ENCODE measurements at regions not wholly inside any gene's neighbourhood (a gene's known extent, or its start where the extent isn't known, plus 50 kb on each side); places are given as distances from the start of the nearest gene placed in this dataset.
"Not testable (repeated sequence)": the region's sequence is repeated elsewhere in the genome, so short reads cannot be mapped to it uniquely, and the experiment has no call there.

DNA sequence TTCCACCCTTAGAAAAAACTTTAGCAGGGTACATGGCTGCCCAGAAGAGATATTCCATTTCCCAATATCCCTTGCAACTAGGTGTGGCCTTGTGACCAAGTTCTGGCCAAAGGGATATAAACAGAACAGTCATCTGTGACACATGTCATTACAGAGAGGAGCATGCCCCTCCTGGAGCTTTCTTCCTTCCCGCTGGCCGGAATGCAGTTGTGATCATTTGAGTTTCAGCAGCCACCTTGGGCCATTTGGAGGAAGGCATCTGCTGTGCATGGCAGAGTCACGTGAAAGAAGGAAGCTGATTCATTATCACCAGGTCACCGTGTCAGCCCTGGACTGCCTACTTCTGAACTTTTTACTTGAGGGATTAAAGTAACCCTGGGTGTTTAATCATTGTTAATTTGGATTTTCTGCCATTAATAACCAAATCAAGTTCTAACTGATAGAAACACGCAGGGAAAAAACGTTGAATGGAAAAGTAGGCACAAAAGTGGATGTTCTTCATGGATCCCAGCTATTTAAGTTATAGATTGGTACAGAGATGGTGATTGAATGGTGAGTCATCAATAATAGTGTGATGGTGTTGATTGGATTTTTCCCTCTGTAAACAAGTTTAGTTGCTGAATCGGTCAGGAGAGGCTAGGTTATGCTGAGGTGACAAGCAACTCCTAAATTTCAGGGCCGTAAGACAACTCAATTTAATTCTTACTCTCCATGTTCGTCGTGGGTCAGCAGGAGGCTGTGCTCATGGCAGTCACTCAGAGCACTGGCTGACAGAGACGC, 80.7 kb upstream of the CCDC167 start:
- DNase-seq: no peak

DNA sequence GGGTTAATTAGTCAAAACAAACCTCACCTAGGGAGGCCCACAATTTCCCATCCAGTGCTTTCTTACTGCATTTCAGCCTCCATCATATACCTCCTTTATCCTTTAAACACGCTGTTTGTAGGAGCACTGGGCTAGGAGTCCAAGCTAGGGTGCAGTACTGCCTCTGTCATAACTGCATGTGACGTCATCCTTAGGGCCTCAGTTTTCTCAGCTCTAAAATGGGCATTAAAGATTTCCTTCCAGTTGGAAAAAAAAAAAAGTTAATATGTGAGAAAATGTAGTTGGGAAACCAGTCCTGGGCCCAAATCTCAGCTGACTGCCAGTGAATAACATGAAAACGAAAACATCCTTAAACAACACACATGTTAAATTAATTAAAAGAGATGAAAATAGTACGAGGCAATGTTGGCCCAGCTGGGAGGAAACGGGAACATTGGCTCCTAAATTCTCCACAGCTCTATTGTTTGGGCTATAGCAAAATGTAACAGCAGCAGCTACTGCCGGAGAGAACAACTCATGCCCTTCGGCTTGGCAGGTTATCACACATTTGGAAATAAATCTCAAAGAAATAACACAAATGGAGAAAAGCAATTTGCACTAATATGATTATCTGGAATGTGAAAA, 79.9 kb upstream of the CCDC167 start:
- DNase-seq: no peak

DNA sequence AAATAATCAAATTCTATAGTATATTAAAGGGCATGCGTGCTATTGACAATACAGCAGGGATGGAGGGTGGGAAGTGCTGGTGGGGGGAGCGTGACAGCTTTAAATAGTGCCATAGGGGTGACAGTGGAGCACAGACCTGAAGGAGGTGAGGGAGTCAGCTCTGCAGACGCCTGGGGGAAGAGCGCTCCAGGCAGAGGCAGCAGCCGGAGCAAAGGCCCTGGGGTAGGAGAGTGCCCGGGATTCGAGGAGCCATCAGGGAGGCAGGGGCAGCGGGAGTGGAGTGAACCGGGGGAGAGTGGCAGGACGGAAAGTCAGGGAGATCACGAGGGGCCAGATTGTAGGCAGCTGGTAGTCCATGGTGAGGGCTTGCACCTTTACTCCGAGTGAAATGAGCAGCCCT, 78.4 kb upstream of the CCDC167 start:
- DNase-seq: no peak

DNA sequence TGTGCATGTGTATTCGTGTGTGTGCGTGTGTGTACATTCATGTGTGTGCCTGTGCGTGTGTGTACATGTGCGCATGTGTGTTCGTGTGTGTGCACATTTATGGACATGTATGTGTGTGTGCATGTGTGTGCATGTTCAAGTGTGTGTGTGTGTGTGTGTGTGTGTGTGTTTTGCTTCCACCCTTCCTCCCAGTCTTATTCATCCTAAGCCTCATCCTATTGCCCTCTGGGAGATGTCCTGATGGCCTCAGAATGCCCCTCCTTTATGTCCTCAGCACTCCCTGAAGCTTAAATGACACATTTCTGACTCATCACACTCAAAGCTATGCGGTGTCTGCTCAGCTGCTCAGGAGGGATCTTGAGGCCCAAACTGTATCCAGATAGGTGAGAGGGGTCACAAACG, 76.6 kb upstream of the CCDC167 start:
- no peak for DNase-seq

DNA sequence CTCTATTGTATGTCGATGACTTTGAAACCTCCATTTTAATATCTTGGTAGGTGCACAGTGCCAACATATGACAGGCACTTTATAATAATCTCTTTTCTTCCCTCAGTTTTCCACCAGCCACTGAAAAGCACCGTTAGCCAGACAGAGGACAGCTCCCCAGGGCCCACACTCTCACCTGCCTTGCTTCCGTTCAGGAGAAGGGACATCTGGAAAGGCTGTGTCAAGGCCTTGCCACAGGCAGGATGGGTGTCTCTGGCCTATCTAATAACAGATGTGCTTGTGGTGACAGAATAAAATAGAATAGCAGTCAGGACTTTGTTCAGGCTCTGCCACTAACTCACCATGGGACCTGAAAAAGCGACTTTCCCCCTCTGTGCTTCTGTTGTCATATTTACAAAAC, 75.5 kb upstream of the CCDC167 start:
- no peak for DNase-seq

DNA sequence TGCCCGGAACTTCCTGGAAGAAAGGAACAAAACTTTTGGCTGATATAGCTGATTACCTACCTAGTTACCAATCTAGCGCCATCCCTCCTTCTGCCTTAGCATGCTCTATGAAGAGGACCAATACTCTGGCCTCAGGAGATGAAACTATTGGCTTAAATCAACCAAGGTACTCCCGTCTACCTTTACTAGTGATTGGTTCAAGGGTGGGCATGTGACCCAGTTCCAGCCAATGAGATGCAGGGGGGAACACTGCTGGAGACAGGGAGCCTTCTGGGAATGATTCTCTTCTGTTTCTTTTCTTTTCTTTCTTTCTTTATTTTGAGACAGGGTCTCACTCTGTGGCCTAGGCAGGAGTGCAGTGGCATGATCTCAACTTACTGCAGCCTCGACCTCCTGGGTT, 72.6 kb upstream of the CCDC167 start:
- DNase-seq: no peak

DNA sequence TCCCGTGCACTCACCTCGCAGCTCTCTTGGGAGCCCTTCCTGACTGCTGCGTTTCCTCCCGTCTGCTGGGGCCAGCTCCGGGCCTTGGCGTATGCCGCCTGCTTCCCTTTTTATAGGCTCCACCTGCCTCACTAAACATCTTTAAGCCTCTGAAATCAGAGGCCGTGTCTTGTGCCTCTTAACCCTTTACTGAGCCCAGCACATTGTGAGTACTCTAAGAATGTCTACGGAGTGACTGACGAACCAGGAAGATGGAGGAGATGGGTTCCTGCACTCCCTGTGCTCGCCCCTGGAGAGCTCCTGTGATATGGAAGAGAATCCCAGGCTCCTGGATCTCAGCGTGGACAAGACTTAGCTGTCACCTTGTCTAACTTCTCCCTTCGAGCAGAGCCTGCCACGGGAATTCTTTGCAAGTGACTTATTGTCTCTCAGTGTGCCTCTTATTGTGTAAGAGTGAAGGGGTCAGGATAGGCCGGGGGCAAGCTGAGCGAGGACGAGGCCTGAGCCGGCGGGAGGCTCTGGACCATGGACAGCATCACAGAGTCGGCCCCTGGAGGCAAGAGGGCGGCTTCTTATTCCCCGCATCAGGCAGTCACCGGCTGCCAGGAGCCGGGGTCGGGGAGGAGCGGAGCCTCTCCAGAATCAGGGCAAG, 70.9 kb upstream of the CCDC167 start:
- peak; percentile 37 for DNase-seq

DNA sequence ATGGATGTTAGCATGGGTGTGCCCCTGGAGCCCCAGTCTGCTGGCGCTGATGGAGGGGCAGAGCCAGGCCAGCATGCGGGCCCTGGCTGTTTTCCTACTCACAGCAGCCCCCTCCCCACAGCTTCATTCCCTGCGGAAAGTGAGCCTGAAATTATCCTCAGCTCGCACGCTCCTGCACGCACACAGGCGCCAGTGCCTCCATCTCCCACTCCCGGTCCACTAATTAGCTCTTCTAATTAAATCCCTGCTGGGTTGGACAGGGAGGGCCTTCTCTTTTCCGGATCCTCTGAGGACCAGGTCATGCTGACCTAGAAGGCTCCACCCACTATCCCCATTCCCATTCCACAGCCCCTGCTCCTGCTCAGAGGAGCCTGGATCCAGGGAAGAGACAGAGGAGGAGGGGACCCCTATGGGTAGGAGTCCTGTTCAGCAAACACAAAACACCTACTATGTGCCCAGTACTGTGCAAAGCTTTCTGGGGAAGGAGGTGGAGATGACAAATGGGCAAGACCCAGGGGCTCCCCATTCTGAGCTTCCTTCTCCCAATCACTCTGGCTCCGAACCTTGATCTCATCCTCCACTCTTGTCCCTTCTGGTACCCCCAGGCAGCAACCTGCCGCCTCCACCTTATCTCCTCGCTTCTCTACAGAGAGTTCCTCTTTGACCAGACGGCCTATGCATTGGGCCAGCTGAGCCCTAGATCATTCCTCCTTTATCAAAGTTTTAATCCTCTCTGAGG, 70.2 kb upstream of the CCDC167 start:
- DNase-seq: no peak

DNA sequence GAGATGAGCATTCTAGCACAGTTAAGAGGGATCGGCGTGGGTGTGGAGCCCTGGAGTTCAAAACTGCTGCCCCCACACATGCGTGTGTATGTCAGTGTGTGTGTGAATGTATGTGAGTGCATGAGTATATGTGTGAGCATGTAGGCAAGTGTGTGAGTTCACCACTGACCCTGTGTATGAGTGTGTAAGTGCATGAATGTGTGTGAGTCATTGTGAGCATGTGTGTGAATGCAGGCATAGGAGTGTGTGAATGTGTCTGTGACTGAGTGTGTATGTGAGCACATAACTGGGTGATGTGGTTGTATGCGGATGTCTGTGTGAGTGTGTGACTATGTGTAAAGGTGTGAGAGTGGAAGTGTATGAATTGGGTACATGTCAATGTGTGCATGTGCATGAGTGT, 69.6 kb upstream of the CCDC167 start:
- DNase-seq: no peak

DNA sequence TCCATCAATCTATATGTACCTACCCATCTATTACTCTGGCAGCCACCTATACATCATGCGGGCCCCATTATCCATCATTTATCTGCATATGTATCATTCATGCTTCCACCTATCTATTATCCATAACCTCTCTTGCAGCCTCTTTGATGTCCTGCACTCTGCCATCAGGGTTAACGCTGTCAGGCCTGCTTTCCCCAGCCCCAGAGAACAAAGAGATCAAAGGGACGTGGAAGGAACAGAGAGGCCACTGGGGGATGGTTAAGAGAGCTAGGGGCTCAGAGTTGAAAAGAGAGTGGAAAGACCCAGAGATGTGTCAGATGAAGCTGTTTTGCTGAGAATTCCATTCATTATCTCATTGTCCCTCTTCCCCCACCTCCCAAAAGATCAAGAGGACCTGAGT, 67.3 kb upstream of the CCDC167 start:
- DNase-seq: no peak

DNA sequence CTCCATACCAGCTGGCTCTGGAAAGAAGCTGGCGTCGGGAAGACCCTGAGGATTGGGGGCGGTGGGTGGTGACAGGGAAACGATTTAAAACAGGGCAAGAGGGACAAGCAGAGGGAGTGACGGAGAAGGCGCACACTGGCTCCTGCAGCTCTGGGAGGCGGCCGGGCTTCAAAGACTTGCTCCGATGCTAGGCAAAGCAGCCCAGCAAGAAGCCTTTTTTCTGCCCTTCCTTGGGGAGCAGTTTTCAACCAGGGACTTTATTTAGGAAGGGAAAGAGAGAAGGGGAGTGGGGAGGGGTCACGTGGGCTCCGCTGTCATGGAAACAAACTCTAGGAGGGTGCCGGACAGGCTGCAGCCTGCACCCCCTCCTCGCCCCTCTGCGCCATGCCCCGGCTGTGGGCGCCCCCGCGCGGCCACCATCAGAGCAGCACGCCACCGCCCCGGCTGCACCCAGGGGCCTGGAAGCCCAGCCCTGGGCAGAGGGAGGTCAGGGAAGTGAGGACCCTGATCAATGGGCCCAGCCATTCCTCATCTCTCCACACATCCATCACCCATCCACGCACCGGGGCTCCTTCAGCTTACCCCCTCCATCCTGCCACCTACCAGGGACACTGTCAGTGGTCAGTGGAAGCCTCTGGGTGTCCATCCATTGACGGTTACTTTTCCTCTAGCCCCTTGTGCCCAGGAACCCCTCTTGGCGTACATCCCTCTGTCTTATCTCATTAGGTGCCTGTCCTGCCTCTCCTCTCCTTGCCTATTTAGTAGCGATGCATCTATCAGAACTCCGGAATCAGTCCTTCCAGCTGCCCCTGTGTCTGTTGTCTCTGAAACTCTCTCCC, 66.6 kb upstream of the CCDC167 start:
- DNase-seq: peak; percentile 51

DNA sequence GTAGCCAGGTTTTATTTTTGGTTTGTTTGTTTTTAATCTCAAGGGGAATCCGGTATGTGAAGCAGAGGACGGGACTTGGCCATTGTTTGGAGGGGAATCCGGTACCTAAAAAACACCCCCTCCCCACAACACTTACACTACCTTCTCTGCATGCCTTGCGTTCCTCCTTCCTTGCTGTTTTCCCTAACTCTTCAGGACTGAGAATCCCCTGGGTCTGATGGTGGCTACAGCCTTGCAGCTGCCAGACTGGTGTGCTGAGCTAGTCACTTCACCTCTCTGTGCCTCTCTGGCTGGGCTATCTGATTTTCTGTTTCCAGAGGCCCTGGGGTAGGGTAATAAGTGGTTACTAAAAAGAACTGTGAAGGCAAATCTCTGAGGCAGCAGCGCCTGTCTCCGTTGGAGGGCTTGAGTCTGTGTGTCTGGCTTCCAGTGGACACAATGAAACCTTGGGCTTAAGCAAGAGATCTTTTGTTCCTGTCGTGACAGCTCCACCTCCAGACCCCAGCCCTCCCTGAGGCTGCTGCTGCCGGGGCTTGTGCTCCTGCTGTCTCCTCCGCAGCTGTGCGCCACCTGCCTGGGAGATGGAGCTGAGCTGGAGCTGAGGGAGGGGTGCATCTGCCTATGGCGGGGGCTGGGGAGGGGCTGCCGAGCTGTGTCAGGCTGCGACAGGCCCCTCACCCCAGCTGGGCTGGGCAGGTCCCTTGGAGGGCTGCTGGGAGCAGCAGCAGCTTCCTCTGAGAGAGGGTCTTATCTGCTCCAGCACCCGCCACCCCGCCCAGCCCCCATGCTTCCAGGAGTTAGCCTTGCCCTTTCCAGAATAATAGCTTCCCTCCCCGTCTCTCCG, 65.8 kb upstream of the CCDC167 start:
- peak; percentile 63 for DNase-seq

DNA sequence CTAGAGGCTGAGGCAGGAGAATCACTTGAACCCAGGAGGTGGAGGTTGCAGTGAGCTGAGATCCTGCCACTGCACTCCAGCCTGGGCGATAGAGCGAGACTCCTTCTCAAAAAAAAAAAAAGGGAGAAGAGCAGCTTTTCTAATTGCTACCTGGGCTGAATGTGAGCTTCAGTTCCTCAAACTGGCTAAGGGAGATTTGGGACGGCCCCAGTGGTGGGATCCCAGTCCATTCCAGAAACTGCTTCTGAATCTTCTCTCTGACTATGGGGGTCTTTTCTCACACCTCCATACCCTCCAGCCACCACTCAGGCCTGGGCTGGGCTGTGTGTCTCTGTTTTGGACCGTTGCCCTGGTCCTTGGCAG, 63.2 kb upstream of the CCDC167 start:
- not testable (repeated sequence) for DNase-seq

DNA sequence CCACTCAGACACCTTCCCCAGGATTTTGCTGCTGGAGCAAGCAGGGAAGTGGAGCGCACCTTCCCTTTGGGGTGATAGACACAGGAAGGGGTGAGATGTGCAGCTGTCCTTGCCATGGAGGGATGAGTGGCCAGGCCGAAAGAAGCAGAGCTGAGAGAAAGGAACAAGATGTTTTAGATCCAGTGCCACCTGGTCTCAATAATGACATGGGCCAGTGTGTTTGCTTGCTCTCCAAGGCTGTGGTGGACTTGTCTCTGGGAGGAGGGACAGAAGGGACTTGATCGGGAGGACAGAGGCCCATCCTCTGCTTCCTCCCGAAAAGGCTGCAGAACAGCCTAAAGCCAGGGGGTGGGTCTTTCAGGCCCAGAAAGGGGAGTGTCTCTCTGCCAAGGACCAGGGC, 61.7 kb upstream of the CCDC167 start:
- no peak for DNase-seq

DNA sequence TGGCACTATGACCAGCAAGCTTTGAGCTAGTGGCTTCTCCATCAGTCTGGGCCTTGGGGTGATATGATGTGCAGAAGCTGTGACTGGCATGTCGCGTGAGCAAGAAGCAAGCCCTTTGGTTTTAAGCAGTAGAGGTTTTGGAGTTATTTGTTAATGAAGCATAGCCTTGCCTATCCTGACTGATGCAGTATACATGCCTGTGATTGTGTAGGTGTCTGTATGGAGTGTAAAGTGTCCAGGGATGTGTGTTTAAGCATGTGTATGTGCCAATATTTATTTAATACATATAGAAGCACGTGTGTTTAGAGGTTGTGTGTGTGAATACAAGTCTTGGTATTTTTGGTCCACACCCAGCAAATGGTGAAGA, 61.0 kb upstream of the CCDC167 start:
- DNase-seq: no peak

DNA sequence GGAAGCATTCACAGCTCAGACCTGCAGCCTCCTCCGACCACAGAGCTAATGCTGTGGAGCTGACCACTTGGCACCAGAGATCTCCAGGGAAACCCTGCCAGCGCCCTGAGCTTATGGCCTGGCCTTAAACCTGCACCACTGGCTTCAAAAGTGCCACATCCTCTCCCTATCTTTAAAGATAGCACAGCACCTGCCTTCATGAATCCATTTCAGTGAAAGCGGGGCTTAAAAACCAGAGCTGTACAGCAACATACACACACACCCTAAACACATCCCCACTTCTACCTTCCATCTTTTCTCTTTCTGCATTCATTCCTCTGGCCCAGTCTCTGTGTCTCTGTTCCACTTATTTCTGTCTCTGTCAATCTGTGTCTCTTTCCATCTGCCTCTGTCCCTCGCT, 59.8 kb upstream of the CCDC167 start:
- DNase-seq: no peak

DNA sequence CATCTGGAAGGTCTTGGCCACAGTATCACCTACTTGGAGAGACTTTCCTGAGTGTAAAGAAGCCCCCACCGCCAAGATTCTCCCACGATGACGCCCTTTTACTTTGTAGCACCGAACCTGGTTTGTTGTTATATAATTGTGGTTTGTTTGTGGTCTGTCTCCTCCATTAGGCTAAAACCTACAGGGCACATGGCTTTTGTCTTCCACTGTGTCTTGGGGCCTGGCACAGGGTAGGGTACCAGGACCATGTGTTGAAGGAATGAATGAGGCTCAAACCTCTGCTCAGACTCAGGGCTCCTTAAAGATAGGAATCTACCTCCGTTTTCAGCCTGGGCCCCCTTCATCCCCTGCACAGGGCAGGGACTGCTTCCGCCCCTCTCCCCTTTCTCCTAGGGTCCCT, 59.4 kb upstream of the CCDC167 start:
- no peak for DNase-seq

DNA sequence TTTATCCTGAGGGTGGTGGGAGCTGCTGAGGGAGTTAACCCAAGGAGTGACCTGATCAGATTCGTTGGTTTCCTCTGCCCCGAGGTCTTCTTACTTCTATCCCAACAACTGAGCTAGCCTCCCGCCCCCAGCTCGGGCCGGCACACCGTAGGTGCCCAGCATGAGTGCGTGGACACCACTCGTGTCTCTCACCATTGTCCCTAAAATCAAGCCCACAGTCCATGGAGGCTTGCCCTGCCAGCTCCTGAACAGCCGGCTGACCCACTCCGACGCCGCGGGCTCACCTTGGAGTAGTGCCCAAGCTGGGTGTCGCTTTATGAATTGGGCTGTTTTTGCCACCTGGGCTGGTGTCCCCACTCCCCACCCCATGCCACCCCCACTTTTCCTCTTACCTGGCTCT, 59.0 kb upstream of the CCDC167 start:
- no peak for DNase-seq

DNA sequence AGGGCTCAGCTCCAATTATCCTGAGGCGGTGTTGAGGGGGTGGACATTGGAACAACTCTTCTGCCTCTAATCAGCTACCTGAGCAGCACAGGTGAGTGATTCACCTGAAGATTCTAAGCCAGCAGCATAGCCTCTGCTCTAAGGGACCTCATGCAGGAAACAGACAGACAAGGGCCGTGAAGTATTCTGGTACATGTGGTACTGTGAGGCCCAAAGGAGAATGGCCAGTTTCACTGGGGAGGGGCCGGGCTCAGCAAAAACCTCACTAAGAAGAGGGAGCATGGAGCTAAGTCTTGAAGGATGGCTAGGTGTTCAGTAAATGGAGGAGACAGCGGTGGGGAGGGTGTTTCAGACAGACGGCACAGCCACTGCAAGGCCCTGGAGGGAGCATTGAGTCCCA, 58.5 kb upstream of the CCDC167 start:
- DNase-seq: no peak

DNA sequence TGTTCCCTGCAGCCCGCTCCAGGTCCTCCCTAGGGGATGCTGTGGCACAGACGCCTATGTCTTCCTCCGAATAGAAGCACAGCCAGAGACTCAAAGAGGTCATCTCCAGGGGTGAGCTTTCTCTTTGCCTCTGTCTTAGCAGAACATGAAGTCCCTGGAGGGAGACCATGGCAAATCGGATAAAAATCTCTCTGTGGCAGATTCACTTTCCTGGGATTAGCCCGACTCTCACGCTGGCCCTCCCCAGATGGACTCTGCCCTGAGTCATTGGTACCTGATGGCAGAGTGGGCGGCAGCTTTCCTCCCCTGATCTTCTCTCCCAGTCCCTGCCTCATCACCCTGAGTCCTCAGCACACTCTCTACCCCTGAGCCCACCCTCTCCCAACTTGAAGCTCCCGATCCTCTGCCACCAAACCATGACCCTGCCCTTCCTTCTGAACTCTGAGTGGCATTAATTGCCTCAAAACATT, 58.0 kb upstream of the CCDC167 start:
- DNase-seq: no peak

DNA sequence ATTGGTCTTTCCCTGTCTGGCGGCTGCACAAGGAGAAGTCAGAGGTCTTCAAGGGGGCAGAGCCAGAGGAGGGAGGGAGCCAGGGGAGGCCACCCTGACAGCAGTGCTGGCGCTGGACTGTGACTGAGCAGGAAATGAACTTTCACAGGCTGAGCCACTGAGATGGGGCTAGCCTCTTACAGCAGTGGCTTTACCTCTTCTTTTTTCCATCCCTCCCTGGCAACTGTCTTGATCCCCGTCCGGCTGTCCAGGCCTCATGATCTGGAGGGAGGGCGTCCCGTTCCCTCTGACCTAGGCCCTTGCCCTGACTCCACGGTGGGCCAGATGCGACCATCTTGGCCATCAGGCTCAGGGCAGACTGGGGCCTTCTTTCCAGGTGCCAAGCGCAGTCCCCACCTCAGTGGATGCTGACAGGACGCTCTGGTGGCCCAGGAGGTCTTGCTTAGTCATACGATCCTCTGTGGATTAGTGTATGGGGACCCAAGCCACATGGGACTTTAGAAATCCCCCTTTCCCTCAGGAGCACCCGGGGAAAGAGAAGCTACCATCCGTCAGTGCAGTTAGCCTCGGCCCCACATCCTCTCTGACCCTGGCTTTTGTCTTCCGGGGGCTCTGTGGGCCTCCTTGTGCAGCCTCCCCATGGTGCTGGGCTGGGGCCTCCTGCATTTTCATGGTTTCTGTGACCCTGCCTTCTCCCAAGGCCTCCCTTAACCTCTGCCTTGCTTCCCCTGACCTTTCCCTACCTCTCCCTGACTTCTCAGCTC, 57.4 kb upstream of the CCDC167 start:
- DNase-seq: no peak

Data from NCI-H1436 (cell line).